ENCODE measurements at regions not wholly inside any gene's neighbourhood (a gene's known extent, or its start where the extent isn't known, plus 50 kb on each side); places are given as distances from the start of the nearest gene placed in this dataset.

DNA sequence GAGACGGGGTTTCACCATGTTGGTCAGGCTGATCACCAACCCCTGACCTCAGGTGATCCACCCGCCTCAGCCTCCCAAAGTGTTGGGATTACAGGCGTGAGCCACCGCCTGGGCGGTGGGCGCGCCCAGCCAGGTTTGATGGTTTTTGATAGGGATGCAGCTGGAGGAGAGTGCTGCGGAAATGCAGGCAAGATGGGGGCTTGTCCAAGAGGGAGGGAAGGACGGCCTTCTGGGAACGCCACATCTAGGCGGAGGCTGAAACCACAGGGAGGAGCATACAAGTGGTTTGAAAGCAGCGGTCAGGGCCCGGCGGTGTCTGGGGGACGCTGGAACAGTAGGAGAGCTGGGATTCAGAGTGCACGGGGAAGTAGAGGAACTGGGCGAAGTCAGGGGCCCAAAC is 134.6 kb downstream of the VRK1 start:
- H3K4me3 ChIP-seq (ENCODE audit: low read depth, low read length) = no peak overlapping the region
- DNase-seq (ENCODE audit: low read depth) = no peak

GRCh38 chr14:96934638-96935330 is 137.6 kb downstream of the VRK1 start:
- no peak overlapping the region for H3K4me3 ChIP-seq (ENCODE audit: low read depth, low read length)
- DNase-seq (ENCODE audit: low read depth) = no peak

GRCh38 chr14:96938946-96939345 is 141.8 kb downstream of the VRK1 start:
- H3K4me3 ChIP-seq (ENCODE audit: low read depth, low read length) = no peak overlapping the region
- no peak for DNase-seq (ENCODE audit: low read depth)

- no peak overlapping the region for H3K4me3 ChIP-seq (ENCODE audit: low read depth, low read length)
- DNase-seq (ENCODE audit: low read depth) = no peak
Observed at GRCh38 chr14:96940009-96940408, 142.8 kb downstream of the VRK1 start.

GRCh38 chr14:96944297-96944696 is 147.1 kb downstream of the VRK1 start:
- H3K4me3 ChIP-seq (ENCODE audit: low read depth, low read length) = no peak overlapping the region
- DNase-seq (ENCODE audit: low read depth) = no peak

GRCh38 chr14:96945721-96946120 is 148.5 kb downstream of the VRK1 start:
- DNase-seq (ENCODE audit: low read depth) = no peak
- H3K4me3 ChIP-seq (ENCODE audit: low read depth, low read length) = no peak overlapping the region

DNA sequence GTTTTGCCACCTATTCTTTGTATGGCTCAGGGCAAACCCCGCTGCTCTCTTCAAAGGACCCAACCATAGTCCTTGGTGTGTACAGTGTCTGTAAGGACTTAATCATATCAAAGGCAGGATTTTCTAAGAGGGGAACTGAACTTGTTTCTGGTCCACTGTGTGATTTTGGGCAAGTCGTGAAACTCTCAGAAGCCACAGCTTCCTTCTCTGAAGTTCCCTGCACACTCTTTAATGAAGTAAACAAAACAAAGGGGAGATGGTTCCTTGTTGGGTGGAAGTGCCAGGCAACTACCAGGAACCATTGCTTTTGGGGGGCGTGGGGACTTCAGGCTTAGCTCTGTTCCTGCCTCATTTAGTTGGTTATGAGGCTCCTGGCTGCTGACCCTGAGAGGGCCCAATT is 152.4 kb downstream of the VRK1 start:
- DNase-seq (ENCODE audit: low read depth) = no peak
- H3K4me3 ChIP-seq (ENCODE audit: low read depth, low read length) = no peak overlapping the region

DNA sequence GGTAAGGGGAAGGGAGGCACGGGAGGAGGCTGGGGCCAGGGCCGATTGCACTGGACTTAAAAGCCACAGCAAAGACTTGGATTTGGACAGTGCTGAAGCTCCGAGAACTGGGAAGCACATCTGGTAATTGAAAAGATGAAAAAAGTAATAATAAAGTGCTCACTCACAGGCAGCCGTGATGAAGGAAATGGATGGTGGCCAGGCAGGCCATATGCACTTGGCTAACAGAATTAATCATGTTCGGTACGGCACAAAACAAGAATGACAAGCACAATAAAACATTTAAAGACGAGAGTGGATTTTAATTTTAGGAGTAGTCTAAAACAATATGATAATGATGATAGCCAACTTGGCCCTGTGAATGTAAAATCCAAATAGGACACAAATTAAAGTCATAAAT is 154.3 kb downstream of the VRK1 start:
- no peak for DNase-seq (ENCODE audit: low read depth)
- no peak overlapping the region for H3K4me3 ChIP-seq (ENCODE audit: low read depth, low read length)

DNA sequence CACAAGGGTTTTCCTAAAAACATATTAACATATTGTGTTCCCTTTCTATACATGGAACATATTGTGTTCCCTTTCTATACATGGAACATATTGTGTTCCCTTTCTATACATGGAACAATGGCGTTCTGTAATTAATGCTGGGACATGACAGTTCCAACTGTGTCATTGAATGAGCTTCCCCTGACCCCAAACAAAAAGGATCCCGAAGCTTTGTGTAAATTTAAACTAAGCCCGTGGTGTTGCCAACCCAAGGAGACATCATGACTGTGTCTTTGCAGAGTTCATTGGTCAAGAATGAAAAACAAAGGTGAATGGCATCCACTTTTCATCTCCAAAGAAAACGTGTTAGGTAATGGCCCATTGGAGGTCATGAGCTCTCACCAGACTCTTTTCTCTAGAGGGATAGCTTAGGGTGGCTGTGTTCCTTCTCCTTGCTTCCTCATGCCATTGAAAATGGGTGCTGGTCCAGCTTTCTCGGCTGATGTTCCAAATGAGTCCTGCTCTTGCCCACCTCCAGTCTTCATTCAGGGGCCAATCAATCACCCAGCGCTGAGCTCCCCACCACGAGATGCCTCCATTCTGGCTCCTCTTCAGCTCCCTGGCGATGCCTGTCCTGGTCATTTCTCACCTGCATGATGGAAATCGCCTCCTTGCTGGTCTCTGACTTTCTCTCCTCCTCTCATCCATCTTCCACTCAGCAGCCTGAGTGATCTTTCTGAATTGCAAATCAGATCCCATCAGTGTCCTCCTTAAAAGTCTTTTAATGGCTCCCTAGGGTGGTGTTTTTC is 156.1 kb downstream of the VRK1 start:
- DNase-seq (ENCODE audit: low read depth) = no peak
- no peak overlapping the region for H3K4me3 ChIP-seq (ENCODE audit: low read depth, low read length)

DNA sequence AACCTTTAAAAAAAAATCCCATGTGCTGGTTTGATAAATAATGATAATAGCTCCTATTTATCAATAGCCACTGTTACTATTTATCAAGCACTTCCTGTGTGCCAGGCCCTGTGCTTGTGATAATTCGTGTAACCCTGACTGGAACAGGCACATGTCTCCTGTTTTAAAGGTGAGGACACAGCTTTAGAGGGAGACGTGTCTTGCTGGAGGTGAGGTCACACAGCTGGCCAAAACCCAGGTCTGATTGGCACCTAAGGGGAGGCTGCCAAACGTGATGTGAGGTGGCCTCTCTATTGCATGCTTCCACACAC is 156.6 kb downstream of the VRK1 start:
- no peak for DNase-seq (ENCODE audit: low read depth)
- no peak overlapping the region for H3K4me3 ChIP-seq (ENCODE audit: low read depth, low read length)

GRCh38 chr14:96956464-96957239 is 159.5 kb downstream of the VRK1 start:
- no peak overlapping the region for H3K4me3 ChIP-seq (ENCODE audit: low read depth, low read length)
- DNase-seq (ENCODE audit: low read depth) = no peak

GRCh38 chr14:96958057-96958456 is 160.9 kb downstream of the VRK1 start:
- no peak for DNase-seq (ENCODE audit: low read depth)
- no peak overlapping the region for H3K4me3 ChIP-seq (ENCODE audit: low read depth, low read length)

DNA sequence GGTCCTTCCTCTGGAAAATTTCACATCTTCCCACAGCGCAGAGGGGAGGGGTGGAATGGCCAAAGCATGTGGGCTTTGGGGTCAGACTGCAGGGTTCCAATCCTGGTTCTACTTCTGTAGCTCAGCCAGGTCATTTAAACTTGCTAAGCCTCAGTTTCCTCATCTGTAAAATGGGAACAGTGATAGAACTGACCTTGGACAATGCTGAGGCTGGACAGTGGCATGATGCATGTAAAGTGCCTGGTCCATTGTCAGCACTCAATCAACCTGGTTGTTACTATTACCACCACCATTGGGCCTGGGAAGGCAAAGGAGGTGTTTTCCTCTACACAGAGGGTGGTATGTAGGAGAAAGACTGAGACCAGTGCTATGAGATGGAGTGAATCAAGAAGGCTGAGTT is 162.8 kb downstream of the VRK1 start:
- no peak for DNase-seq (ENCODE audit: low read depth)
- no peak overlapping the region for H3K4me3 ChIP-seq (ENCODE audit: low read depth, low read length)

DNA sequence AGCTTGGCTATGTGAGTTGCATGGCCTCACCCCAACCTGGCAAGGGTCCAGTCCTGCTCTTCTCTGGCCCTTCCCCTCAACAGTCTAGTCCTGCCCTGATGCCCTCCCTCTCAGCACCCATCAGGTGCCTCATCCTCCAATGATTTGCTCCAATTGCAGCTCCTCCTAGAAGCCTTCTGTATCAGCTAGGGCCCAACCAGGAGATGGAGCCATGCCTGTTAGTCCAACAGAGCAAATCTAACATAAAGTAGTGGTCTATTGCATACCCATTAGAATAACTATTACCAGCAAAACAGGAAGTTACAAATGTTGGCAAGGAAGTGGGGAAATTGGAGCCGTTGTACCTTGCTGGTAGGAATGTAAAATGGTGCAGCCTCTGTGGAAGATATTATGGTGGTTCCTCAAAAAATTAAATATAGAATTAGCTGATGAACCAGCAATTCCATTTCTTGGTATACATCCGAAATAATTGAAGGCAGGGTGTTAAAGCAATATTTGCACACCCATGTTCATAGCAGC is 163.5 kb downstream of the VRK1 start:
- DNase-seq (ENCODE audit: low read depth) = no peak
- H3K4me3 ChIP-seq (ENCODE audit: low read depth, low read length) = no peak overlapping the region

- no peak overlapping the region for H3K4me3 ChIP-seq (ENCODE audit: low read depth, low read length)
Observed at GRCh38 chr14:96961895-96962294, 164.7 kb downstream of the VRK1 start.

GRCh38 chr14:96962337-96962736 is 165.2 kb downstream of the VRK1 start:
- H3K4me3 ChIP-seq (ENCODE audit: low read depth, low read length) = no peak overlapping the region

More at GRCh38 chr14:96961895-96962294, 164.7 kb downstream of the VRK1 start:
- DNase-seq (ENCODE audit: low read depth) = no peak

GRCh38 chr14:96964726-96965415 is 167.7 kb downstream of the VRK1 start:
- no peak for DNase-seq (ENCODE audit: low read depth)
- no peak overlapping the region for H3K4me3 ChIP-seq (ENCODE audit: low read depth, low read length)

More at GRCh38 chr14:96962337-96962736, 165.2 kb downstream of the VRK1 start:
- no peak for DNase-seq (ENCODE audit: low read depth)

DNA sequence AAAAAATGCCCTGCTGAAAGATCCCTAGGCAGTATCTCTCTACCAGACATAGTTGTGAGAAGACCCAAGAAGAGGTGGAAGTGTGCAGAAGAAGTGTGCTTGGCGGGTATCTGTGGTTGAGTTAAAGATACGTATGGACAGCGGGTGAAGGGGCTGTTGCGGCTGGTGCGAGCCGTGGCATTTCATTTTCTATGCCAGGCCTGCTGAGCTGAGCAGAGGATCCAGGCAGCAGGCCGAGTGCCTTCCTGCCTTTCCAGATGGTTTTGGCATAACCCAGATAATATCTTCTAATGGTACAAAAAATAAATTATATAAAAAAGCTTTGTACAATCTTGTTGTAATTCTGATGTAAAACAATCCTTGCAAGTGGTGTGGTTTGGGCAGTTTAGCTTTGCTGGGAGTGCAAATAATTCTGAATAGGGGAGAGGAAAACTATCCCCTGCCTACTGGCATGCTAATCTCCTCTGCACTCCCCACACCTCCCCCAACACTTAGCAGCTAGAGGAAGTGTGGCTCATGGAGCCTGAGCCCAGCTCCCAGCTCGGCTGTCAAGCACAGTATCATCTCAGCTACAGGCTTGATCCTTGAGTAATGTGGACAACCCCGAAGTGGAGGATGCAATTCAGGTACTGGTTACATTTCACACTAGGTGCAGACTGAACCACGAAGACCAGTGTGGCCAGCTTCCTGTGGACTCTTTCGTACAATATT is 168.9 kb downstream of the VRK1 start:
- H3K4me3 ChIP-seq (ENCODE audit: low read depth, low read length) = no peak overlapping the region
- no peak for DNase-seq (ENCODE audit: low read depth)

GRCh38 chr14:96975116-96975515 is 177.9 kb downstream of the VRK1 start:
- H3K4me3 ChIP-seq (ENCODE audit: low read depth, low read length) = no peak overlapping the region
- no peak for DNase-seq (ENCODE audit: low read depth)
